Heart left ventricle (tissue), 16 donors: ENCODE measurements at regions not wholly inside any gene's neighbourhood (a gene's known extent, or its start where the extent isn't known, plus 50 kb on each side); places are given as distances from the start of the nearest gene placed in this dataset.

Experiments
- ATAC-seq, 4 donors: fragments of 200-7000 bp; cut with Tn5 transposase; one replicate each; pipeline ENCODE4 v1.9.1; 2020 to 2022; ENCODE audit warnings: moderate library complexity in 4 of 4, mild to moderate bottlenecking in 3 of 4, moderate number of reproducible peaks in 1 of 4
- DNase-seq, 5 donors: peaks; one replicate each; pipeline ENCODE4 v3.0.0-alpha.2; 2020
- H3K27ac ChIP-seq, 12 donors: fragments of 200-600 bp; sonication (generic) in 4 of 12; one replicate each; pipeline versions ENCODE4 v1.5.0 to v1.8.0; 2016 to 2022; ENCODE audit warnings: mild to moderate bottlenecking in 2 of 12
- H3K27me3 ChIP-seq, 9 donors: fragments of 200-600 bp; sonication (generic) in 2 of 9; one replicate each; pipeline versions ENCODE4 v1.5.1 to v1.8.0; 2016 to 2022; ENCODE audit warnings: mild to moderate bottlenecking in 3 of 9
- H3K36me3 ChIP-seq, 9 donors: fragments of 200-600 bp; sonication (generic) in 2 of 9; one replicate each; pipeline versions ENCODE4 v1.5.0 to v1.8.0; 2018 to 2022; ENCODE audit warnings: mild to moderate bottlenecking in 2 of 9
- H3K4me1 ChIP-seq, 12 donors: fragments of 200-600 bp; sonication (generic) in 4 of 12; one replicate each; pipeline versions ENCODE4 v1.5.0 to v1.8.0; 2016 to 2022; ENCODE audit warnings: mild to moderate bottlenecking in 3 of 12
- H3K4me3 ChIP-seq, 12 donors: fragments of 200-600 bp; sonication (generic) in 4 of 12; one replicate each; pipeline versions ENCODE4 v1.5.0 to v1.8.0; 2017 to 2022; ENCODE audit warnings: mild to moderate bottlenecking in 9 of 12, moderate library complexity in 4 of 12
- H3K9me3 ChIP-seq, 12 donors: fragments of 200-600 bp; sonication (generic) in 4 of 12; one replicate each; pipeline versions ENCODE4 v1.5.0 to v1.8.0; 2016 to 2022; ENCODE audit warnings: mild to moderate bottlenecking in 1 of 12
- POLR2A ChIP-seq, 2 donors: fragments of 450-650 bp; IDR thresholded peaks; one replicate each; pipeline ENCODE4 v1.6.1; 2017; ENCODE audit warnings: antibody characterized with exemption in 2 of 2, mild to moderate bottlenecking in 2 of 2, moderate library complexity in 2 of 2
- WGBS, 4 donors: extraction: QIAGEN DNeasy Blood & Tissue Kit in 2 of 4; methylation state at CpG; one replicate each; pipeline versions ENCODE4 v1.1.5 to v1.1.7; 2013 to 2018; 5-methylcytosine and 5-hydroxymethylcytosine counted together
- intact Hi-C, 10 donors: fragments of 100-400 bp; cut with DNase I; formaldehyde crosslinking; loops; one replicate each; pipeline versions ENCODE4 v1.11.1 to v1.14.2; 2022
- TF ChIP-seq, protein P1 (sequence below), 12 donors: fragments of 200-600 bp; sonication (generic) in 4 of 12; IDR thresholded peaks; one replicate each; pipeline versions ENCODE4 v1.5.0 to v1.8.0; 2018 to 2022; ENCODE audit warnings: antibody characterized with exemption in 12 of 12, mild to moderate bottlenecking in 5 of 12
- donor health status: ischemic (EF 13 %, LVEDD 7.1; RV severe dilation, severe dysfunction).
- donor health status: healthy with polysubstance abuse.
- donor health status: DM: no; HTN: yes; CAD: no.
- donor health status: DM: no; HTN: no; CAD: no.
- donor health status: ischemic (EF 25% LVEDD 6.9; RV normal size, moderate dysfunction).
- donor health status: ischemic (EF 25% LVEDD 5.7; RV mildly dilated, moderate dysfunction).
- donor health status: healthy.
- donor health status: DM: yes; HTN: yes; CAD: no.
- donor health status: ischemic (EF 35%, LVEDD 5.7; RV mildly dilated, moderate dysfunction).
- donor health status: nonischemic (EF 11% LVEDD 7.7; RV severe dilation, severe dysfunction).
- donor health status: DM: yes; HTN: yes; CAD: no.
- donor health status: PGD.
- donor health status: ischemic (EF 29% LVEDD 5.4; RV normal size, mild dysfunction).
- donor health status: nonischemic (EF 23%, LVEDD 6.1; RV moderate dilation, normal function).

DNA sequence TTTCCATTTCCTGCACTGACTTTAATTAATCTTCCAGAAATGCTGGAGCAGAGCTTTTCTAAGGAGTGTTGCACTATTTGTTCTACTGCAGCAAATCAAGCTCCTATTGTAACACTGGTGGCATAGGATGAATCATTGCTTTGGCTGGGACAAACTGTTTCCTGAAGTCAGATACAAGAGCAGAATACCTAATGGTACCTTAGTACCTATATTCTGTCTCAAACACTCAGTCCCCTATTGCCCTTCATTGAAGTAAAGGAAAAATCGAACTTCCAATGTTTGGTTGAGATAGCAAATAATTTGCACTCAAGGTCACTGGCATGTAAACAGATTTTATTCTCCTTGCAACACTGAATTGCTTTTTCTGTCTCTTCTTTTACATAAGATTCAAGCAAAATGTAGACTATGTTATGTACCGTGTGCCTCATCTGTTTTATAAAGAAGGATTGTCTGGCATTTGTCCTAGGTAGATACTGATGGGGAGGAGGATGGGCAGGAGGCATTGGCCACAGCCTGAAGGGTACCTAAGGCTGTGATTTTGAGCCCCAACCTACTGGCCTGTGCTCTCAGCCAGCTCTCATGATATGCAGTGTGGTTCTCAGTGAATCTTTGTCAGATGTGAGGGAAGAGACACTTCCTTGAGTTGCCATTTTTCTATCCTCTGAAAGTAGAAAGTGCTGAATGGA lies 141.6 kb downstream of the AASDH start:
- H3K4me1 ChIP-seq = no peaks in the 10 kb centered on the region
- H3K27me3 ChIP-seq = peaks cover 0 to 3% (median 0%) of the 10 kb centered on the region in 9 donors
- no peaks in the 10 kb centered on the region for H3K36me3 ChIP-seq
- ATAC-seq (no peak), DNase-seq (no peak)
- intact Hi-C loops = no loop called here
- no peak overlapping the region for H3K27ac ChIP-seq
- WGBS, 4 donors = 46 to 77% (median 62%) methylated on average over 2 of the region's 2 CpGs
- H3K4me3 ChIP-seq = no peak overlapping the region
- H3K9me3 ChIP-seq = no peaks in the 10 kb centered on the region
- TF ChIP-seq, protein P1, sequence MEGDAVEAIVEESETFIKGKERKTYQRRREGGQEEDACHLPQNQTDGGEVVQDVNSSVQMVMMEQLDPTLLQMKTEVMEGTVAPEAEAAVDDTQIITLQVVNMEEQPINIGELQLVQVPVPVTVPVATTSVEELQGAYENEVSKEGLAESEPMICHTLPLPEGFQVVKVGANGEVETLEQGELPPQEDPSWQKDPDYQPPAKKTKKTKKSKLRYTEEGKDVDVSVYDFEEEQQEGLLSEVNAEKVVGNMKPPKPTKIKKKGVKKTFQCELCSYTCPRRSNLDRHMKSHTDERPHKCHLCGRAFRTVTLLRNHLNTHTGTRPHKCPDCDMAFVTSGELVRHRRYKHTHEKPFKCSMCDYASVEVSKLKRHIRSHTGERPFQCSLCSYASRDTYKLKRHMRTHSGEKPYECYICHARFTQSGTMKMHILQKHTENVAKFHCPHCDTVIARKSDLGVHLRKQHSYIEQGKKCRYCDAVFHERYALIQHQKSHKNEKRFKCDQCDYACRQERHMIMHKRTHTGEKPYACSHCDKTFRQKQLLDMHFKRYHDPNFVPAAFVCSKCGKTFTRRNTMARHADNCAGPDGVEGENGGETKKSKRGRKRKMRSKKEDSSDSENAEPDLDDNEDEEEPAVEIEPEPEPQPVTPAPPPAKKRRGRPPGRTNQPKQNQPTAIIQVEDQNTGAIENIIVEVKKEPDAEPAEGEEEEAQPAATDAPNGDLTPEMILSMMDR (IDR thresholded peaks at IDR 0.05) = no peak
- no peak for TF ChIP-seq POLR2A (IDR thresholded peaks at IDR 0.05)

DNA sequence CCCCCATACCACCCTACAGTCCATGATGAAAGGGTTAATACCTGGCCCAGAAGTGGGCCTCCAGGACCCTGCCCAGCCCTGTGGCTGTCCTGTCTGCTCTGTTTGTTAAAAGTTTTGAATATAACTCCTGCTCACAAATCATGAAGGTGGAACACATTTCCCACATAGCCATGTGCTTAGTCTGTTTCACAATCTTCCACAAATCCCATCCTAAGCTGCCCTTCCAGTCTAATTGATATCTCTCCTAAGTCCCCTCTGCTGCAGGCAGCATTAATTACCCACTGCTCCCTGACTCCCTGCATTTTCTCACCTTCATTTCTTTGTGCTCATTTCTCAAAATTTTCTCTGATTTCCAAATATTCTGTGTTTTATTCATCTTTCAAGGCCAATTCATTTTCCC lies 142.6 kb downstream of the AASDH start:
- no peak for TF ChIP-seq POLR2A (IDR thresholded peaks at IDR 0.05)
- TF ChIP-seq, protein P1 (IDR thresholded peaks at IDR 0.05) = no peak
- Histone ChIP-seq H3K9me3 (no peaks in the 10 kb centered on the region), H3K27me3 (peaks cover 0 to 3% (median 0%) of the 10 kb centered on the region in 9 donors), H3K4me3 (no peak overlapping the region), H3K36me3 (no peaks in the 10 kb centered on the region), H3K4me1 (no peaks in the 10 kb centered on the region), H3K27ac (no peak overlapping the region)
- intact Hi-C loops = no loop called here
- ATAC-seq = no peak
- DNase-seq = no peak

DNA sequence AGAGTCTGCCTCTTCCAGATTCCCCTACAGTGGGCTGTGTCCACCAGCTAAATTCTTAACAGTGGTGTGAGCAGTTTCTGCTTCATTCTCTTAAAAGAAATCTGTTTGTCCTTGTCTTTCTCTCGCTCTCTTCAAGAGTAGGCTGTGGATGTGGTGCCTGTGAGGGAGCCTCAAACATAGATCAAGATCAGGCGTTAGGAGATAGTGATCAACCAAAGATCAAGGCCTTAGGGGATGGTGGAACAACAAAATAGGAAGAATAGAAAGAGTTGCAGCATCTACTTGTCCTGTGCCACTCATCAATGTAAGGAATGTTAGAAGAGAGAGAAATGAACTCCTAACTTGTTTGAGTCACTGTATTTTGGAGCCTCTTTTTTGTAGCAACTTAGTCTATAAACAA lies 144.2 kb downstream of the AASDH start:
- no peak for ATAC-seq
- WGBS, 4 donors = 69 to 80% (median 76%) methylated on average over 2 of the region's 2 CpGs

DNA sequence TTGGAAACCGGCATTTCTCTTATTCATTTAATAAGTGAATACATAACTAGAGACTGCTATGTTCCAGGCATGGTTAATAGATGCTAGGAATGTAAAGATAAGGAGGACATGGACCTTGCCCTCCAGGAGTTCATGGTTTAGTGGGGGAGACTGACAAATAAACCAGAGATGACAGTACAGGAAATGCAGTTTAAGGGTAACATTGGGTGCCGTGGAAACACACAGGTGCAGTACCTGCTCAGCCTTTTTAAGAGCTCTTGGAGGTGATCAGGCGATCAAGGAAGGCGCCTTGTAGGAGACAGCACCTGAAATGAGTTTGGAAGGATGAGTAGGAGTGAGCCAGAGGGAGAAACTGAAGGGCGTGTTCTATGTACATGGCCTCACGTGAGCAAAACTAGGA lies 145.8 kb downstream of the AASDH start:
- no peaks in the 10 kb centered on the region for H3K4me1 ChIP-seq
- 66 to 85% (median 67%) methylated on average over 6 of the region's 6 CpGs for WGBS, 4 donors
- no peaks in the 10 kb centered on the region for H3K27me3 ChIP-seq
- TF ChIP-seq POLR2A (IDR thresholded peaks at IDR 0.05) = no peak
- TF ChIP-seq, protein P1 (IDR thresholded peaks at IDR 0.05) = no peak
- intact Hi-C loops = no loop called here
- H3K36me3 ChIP-seq = no peaks in the 10 kb centered on the region
- H3K27ac ChIP-seq = no peak overlapping the region
- ATAC-seq = no peak
- no peak overlapping the region for H3K4me3 ChIP-seq
- no peak for DNase-seq
- H3K9me3 ChIP-seq = no peaks in the 10 kb centered on the region

More for the DNA sequence above, 144.2 kb downstream of the AASDH start:
- DNase-seq = no peak
- TF ChIP-seq POLR2A (IDR thresholded peaks at IDR 0.05) = no peak
- TF ChIP-seq, protein P1 (IDR thresholded peaks at IDR 0.05) = no peak
- Histone ChIP-seq H3K9me3 (no peaks in the 10 kb centered on the region), H3K4me3 (no peak overlapping the region), H3K27ac (no peak overlapping the region), H3K36me3 (no peaks in the 10 kb centered on the region), H3K27me3 (no peaks in the 10 kb centered on the region), H3K4me1 (no peaks in the 10 kb centered on the region)
- intact Hi-C loops = no loop called here
